Medulla oblongata (tissue), 1 donor: ENCODE measurements at regions not wholly inside any gene's neighbourhood (a gene's known extent, or its start where the extent isn't known, plus 50 kb on each side); places are given as distances from the start of the nearest gene placed in this dataset.
"Not testable (repeated sequence)": the region's sequence is repeated elsewhere in the genome, so short reads cannot be mapped to it uniquely, and the experiment has no call there.

ENCODE experiments used
- DNase-seq: peaks from one replicate; pipeline ENCODE4 v3.0.0-alpha.2; 2015; ENCODE audit errors: extremely low spot score

GRCh38 chr2:116769514-116769913 is 1045.0 kb upstream of the DDX18 start:
- DNase-seq: no peak

- DNase-seq: no peak
Measured at GRCh38 chr2:116776556-116776955, 1037.9 kb upstream of the DDX18 start.

- no peak for DNase-seq
Measured at GRCh38 chr2:116787848-116788247, 1026.6 kb upstream of the DDX18 start.

- DNase-seq: no peak
Measured at GRCh38 chr2:116802671-116803070, 1011.8 kb upstream of the DDX18 start.

GRCh38 chr2:116804901-116805300 is 1009.6 kb upstream of the DDX18 start:
- no peak for DNase-seq

- DNase-seq: not testable (repeated sequence)
Measured at GRCh38 chr2:116806505-116806904, 1008.0 kb upstream of the DDX18 start.

- no peak for DNase-seq
Measured at GRCh38 chr2:116809109-116809508, 1005.4 kb upstream of the DDX18 start.

- no peak for DNase-seq
Measured at GRCh38 chr2:116810071-116810470, 1004.4 kb upstream of the DDX18 start.

GRCh38 chr2:116810645-116811044 is 1003.8 kb upstream of the DDX18 start:
- DNase-seq: no peak

- DNase-seq: no peak
Measured at GRCh38 chr2:116819355-116819754, 995.1 kb upstream of the DDX18 start.

GRCh38 chr2:116820986-116821385 is 993.5 kb upstream of the DDX18 start:
- no peak for DNase-seq

- not testable (repeated sequence) for DNase-seq
Measured at GRCh38 chr2:116829543-116829942, 984.9 kb upstream of the DDX18 start.

- no peak for DNase-seq
Measured at GRCh38 chr2:116832148-116832547, 982.3 kb upstream of the DDX18 start.

GRCh38 chr2:116833052-116833451 is 981.4 kb upstream of the DDX18 start:
- DNase-seq: no peak

- DNase-seq: no peak
Measured at GRCh38 chr2:116842164-116842563, 972.3 kb upstream of the DDX18 start.

- no peak for DNase-seq
Measured at GRCh38 chr2:116859708-116860107, 954.8 kb upstream of the DDX18 start.

GRCh38 chr2:116874021-116874420 is 940.5 kb upstream of the DDX18 start:
- DNase-seq: no peak

GRCh38 chr2:116877274-116877673 is 937.2 kb upstream of the DDX18 start:
- no peak for DNase-seq

GRCh38 chr2:116877944-116878343 is 936.5 kb upstream of the DDX18 start:
- no peak for DNase-seq

- no peak for DNase-seq
Measured at GRCh38 chr2:116879650-116880160, 934.8 kb upstream of the DDX18 start.

- no peak for DNase-seq
Measured at GRCh38 chr2:116891191-116891590, 923.3 kb upstream of the DDX18 start.

GRCh38 chr2:116911540-116911939 is 903.0 kb upstream of the DDX18 start:
- DNase-seq: no peak

GRCh38 chr2:116915673-116916072 is 898.8 kb upstream of the DDX18 start:
- DNase-seq: no peak

GRCh38 chr2:116917196-116917595 is 897.3 kb upstream of the DDX18 start:
- DNase-seq: no peak

- no peak for DNase-seq
Measured at GRCh38 chr2:116918574-116918973, 895.9 kb upstream of the DDX18 start.
